Epidermal melanocyte (primary cell): ENCODE measurements at regions not wholly inside any gene's neighbourhood (a gene's known extent, or its start where the extent isn't known, plus 50 kb on each side); places are given as distances from the start of the nearest gene placed in this dataset.

Experiments
- DNase-seq: peaks from one replicate; pipeline ENCODE4 v3.0.0; 2011; ENCODE audit warnings: low spot score; ENCODE audit not compliant: insufficient read length

GRCh38 chr5:68557162-68557936 lies 341.8 kb downstream of the PIK3R1 start:
- DNase-seq: no peak

DNA sequence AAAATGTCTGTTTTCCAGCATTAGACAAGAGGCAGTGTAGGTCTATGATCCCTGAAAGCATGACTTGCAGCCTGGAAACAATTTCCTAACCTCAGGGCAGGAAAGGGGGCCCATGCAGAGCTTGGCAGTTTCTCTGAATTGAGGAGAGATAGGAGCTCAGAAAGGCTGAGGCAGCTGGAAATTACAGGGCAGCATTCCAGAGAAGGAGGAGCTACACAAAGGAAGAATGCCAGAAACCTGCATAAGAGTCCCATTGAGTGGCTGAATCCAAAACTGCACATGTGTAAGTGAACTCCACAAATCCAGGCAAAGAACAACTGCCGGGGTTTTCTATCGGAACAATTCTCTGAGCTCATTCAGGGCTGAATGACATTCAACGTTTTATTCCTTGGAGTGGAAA lies 346.8 kb downstream of the PIK3R1 start:
- peak; percentile 25 for DNase-seq

DNA sequence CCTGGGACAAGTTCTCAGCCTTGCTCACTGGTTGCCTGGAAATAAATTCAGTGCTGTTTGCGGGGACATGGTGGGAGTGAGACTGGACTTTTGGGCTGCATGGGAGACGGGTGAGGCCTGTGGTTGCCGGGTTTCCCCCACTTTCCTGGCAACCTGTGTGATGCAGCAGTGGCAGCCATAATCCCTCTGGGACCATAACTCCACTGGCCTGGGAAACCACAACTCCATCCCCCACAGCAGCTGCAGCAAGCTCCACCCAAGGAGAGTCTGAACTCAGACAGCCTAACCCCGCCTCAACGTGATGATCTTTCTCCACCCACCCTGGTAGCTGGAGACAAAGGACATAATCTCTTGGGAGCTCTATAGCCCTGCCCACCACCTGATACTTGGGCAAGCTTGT lies 349.9 kb downstream of the PIK3R1 start:
- no peak for DNase-seq

DNA sequence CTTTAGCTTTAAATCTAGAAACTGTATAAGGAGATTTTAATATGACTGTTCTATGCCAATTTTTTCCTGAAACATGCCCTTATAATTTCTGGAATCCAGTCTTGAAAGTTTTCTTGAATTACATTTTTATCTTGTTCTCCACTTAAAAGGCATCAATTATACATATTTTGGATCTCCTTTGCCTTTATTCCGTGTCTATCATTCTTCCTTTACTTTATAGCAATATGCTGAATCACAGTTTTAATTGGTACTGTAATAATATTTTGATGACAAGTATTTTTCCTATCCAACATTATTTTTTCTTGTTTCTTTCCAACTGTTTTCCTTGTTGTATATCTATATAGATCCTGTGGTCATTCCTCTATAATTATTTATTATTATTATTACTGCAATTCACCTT lies 361.2 kb downstream of the PIK3R1 start:
- DNase-seq: no peak

DNA sequence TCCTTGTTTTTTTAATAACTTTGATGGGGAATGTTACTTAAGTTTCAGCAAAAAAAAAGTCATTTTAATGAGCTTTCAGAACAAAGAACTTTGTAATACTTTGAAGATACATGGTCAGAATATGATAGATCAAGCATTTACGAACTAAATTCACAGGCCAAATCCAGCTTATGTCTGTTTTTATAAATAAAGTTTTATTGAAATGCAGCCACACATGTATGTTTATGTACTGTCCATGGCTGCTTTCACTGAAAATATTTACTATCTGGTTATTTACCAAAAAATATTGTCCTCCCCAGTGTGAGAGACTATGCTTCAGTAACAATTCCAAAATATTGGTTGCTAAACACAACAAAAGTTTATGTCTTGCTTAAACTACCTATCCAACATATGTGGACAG lies 366.7 kb downstream of the PIK3R1 start:
- DNase-seq: no peak

DNA sequence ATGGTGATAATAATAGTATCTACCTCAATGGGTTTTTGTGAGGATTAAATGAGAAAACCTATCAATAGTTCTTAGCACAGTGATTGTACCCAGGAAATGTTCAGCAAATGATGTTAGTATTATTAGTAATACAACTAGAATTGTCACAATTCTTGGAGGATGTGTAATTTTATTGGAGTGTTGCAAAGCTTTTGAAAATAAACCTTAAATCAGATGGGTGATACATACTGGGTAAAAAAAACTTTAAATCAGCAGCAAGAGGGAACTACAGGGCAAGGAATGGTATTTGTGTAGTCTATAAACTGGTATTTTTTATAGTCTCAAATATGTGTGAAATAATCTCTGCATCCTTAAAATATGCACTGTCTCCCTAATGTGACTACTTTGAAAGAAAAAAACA lies 371.6 kb downstream of the PIK3R1 start:
- no peak for DNase-seq

DNA sequence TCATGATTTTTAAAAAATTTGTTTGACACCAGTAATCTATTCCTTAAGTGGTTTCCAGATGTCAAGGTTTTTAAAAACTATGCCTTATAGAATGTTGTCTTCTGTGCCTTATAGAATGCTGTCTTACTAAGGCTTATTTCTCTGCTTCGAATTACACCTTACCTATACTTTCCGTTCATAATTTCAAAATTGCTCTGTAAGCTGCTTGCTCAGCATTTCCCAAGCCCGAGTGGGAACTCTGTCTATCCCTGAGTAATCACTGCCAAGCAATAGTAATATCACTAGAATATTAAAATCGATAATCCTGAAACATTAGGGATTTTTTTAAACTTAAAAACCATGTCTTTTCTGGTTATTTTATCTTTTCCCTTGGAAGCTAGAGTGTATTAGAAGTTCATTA lies 376.3 kb downstream of the PIK3R1 start:
- DNase-seq: no peak

DNA sequence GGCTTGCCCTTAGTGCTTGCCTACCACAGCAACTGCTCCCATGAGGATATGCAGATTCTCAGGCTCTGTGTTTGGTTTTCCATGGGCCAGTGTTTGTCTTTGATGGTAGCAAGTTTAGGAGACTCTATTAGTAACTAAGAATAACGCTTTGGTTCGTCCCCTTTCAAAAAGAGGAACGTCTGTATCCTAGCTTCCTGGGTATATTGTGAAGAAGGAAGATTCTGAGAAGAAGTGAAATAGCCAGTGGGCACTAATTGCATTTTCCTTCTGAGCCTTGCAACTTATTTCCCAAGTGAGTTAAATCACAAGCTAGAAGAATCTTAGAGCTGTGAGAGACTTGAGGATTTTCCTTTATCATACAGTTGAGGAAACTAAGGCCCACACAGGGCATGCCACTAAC lies 376.8 kb downstream of the PIK3R1 start:
- DNase-seq: no peak

DNA sequence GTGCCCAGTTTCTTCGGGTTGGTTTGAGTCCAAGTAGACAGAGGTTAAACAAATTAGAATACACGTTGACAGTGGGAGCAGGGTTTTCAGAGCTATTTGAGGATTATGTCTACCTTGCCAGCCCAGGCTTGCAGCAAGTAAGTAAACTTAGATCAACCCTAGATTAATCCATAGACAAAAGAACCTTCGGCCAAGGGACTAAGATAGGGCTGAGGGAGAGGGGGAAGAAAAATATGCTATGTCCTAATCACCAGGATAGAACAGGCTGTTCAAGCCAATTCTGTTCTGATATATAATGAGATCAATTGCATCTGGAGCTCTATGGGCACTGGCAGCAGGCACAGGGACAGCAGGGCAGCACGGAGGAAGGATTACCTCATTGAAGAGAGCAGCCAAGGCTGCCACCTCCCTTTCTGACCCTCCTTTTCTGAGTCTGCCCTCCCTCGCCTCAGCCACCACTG lies 377.7 kb downstream of the PIK3R1 start:
- no peak for DNase-seq

- no peak for DNase-seq
Measured at GRCh38 chr5:68612972-68613371, 397.4 kb downstream of the PIK3R1 start.

DNA sequence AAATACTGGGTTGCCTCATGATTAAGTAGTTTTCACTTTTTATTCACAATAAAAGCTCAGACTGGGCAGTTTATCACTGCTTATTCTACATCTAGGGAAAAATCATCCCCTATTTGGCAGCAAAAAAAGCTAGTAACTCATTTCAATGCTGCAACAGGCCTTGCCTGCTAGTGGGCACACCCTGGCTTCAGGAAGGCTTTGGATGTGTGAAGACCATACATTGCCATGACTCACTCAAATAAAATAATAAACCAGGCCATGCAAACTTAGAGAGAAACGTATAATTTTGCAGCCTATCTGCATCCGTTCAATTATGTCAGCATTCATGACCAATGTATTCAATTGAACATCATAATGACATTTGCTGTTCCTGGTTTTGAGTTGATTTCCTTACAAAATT lies 402.9 kb downstream of the PIK3R1 start:
- no peak for DNase-seq

DNA sequence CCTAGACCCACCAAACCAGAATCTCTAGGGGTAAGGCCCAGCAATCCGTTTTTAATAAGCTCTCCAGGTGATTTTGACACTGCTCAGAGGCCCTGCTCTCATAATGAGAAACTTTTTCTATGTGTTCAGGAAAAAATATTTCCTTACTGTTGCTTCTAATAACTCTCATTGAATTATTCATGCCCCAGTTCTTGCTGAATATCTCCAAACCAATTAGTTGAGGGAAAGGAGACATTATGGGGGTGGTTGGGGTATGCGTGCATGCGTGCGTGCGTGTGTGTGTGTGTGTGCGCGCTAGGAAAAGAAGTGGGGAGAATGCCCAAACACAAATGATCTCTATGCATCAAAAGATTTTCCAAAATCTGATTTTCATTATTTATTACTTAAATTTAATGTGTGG lies 411.4 kb downstream of the PIK3R1 start:
- DNase-seq: no peak

DNA sequence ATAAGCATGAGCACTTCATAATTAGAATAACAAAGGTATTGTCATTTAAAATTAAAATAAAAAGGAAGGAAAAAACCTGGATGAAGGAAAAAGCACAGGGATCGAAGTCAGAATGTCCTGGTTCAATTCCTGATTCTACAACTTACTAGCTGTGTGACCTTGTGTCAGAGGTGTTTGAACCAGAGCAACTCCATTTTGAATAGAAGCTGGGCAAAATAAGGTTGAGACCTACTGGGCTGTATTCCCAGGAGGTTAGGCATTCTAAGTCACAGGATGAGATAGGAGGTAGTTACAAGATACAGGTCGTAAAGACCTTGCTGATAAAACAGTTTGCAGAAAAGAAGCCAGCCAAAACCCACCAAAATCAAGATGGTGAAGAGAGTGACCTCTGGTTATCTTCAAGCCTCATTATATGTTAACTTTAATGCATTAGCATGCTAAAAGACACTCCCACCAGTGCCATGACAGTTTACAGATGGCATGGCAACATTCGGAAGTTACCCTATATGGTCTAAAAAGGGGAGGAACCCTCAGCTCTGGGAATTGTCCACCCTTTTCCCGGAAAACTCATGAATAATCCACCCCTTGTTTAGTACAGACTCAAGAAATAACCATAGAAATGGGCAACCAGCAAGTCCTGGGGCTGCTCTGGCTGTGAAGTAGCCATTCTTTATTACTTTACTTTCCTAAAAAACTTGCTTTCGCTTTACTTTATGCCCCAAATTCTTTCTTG lies 412.7 kb downstream of the PIK3R1 start:
- DNase-seq: no peak

DNA sequence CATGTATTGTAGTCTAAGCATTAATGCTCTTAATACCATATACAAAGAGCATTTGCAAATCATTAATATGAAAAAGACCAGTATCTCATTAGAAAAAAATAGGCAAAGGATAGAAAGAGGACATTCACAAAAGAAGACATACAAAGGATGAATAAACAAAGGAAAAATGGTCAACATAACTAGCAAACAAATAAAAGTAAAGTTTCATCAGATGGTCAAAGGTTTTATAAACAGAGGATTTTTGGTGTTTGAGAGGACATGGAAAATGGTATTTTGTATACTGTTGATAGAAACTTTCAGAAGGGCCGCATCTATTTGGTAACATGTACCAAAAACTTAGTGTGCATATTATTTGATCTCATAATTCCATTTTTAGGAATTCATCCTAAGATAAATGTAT lies 414.8 kb downstream of the PIK3R1 start:
- DNase-seq: no peak

GRCh38 chr5:68631884-68632283 lies 416.3 kb downstream of the PIK3R1 start:
- no peak for DNase-seq

- DNase-seq: no peak
Measured at GRCh38 chr5:68641211-68641610, 425.7 kb downstream of the PIK3R1 start.

GRCh38 chr5:68643064-68643463 lies 427.5 kb downstream of the PIK3R1 start:
- no peak for DNase-seq

DNA sequence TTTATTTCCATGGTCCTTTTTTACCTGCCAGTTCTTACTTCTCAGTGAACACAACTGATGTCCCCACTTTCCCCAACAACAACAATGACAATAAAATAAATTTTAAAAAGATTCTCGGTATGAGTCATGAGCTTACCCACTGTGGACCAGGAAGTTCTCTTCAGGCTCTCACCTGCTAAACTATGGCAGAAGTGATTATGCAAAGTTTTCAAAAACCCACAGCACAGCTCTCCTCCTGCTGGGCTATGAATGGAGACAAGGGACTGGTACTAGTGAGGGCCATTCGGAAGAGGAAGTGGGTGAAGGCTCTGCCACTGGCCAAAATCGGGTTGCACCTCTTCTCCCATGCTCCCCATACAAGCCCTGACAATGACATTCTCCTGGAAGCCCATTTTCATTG lies 429.4 kb downstream of the PIK3R1 start:
- DNase-seq: no peak

DNA sequence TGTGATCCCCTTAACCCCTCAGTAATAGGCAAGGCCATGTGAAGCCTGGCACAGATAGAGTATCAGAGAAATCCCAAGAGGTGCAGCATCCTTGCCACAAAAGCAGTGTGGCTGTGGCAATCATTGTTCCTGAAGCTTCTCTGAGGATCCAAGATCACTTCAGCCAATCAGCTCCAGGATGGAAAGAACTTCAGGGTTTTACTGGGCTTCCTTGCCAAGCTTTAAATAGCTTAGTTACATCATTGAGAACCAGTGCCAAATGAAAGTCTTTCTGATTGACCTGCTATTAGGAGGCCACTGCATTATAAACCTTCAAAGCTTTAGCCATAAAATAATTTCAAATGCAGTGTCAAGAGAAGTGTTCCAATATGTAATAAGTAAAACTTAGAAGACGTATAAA lies 430.6 kb downstream of the PIK3R1 start:
- DNase-seq: no peak

GRCh38 chr5:68647743-68648142 lies 432.2 kb downstream of the PIK3R1 start:
- no peak for DNase-seq

DNA sequence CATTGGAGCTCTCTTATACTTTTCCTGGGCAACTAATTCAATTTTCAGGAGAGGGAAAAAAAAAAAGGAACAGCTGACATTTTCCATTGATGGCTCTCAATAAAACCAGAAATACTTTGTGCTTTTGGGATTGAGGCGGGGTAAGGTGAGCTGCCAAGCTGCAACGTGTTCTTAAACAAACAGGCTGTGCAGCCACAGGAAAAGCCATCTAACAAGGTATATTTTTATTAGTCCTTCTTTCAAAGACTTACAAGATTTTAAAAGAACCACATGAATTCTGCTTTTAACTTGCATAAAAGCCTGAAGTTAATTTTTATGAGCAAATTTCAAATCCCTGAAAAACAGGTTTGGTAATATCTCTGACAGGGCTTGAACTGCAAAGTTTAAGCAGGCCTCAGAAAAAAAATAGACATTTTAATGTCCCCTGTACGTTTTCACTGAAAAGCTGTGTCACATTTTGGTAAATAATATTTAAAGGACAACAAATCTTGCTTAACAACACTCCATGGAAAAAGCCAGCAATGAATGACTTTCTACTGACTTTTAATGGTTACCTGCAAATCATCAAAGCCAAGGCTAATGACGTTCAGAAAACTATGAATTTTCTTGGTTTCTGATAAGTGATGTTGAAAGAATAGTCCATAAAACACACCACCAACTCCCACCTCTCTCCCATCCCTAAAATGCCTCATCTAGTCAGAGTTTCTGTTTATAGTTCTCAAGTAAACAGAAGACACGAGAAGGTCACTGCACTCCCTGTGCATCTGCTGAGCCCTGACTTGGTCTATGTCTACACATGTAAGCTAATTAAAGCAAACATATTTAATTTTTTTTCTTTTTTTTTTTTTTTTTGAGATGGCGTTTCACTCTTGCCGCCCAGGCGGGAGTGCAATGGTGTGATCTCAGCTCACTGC lies 433.6 kb downstream of the PIK3R1 start:
- no peak for DNase-seq

- DNase-seq: no peak
Measured at GRCh38 chr5:68652534-68652965, 437.0 kb downstream of the PIK3R1 start.
